ENCODE measurements at regions not wholly inside any gene's neighbourhood (a gene's known extent, or its start where the extent isn't known, plus 50 kb on each side); places are given as distances from the start of the nearest gene placed in this dataset.

GRCh38 chr11:33608386-33608785 is 92.2 kb downstream of the C11orf91 start:
- no peaks in the 10 kb centered on the region for H3K36me3 ChIP-seq (ENCODE audit: insufficient read depth, low read length, poor library complexity, severe bottlenecking)
- BruUV-seq (replicated peaks) = no TSS peak
- TF ChIP-seq EZH2 (IDR thresholded peaks at IDR 0.05; ENCODE audit: borderline replicate concordance, low read depth, low read length, poor library complexity, severe bottlenecking) (no peak), CTCF (conservative IDR thresholded peaks at IDR 0.05; ENCODE audit: low read depth, low read length) (no peak)
- H3K27me3 ChIP-seq (replicated peaks; ENCODE audit: insufficient read depth, low read depth, low read length, poor library complexity) = no peaks in the 10 kb centered on the region
- no peak overlapping the region for H3K27ac ChIP-seq (ENCODE audit: low read depth, low read length, poor library complexity, severe bottlenecking)
- ChIA-PET POLR2A (ENCODE audit: low non-redundant PET) (no interaction called here), CTCF (no interaction called here)
- intact Hi-C loops (cut with micrococcal nuclease; ENCODE audit: unreplicated experiment) = no loop called here
- no peaks in the 10 kb centered on the region for H3K4me1 ChIP-seq (ENCODE audit: insufficient read depth, low read length, poor library complexity, severe bottlenecking)
- DNase-seq (ENCODE audit: low spot score) = no peak
- no peaks in the 10 kb centered on the region for H3K9me3 ChIP-seq (ENCODE audit: low read depth, low read length, poor library complexity, severe bottlenecking)
- H3K4me3 ChIP-seq (ENCODE audit: low read depth, low read length, poor library complexity, severe bottlenecking) = no peak overlapping the region

- Histone ChIP-seq H3K9me3 (ENCODE audit: low read depth, low read length, poor library complexity, severe bottlenecking) (no peaks in the 10 kb centered on the region), H3K27ac (ENCODE audit: low read depth, low read length, poor library complexity, severe bottlenecking) (no peak overlapping the region), H3K36me3 (ENCODE audit: insufficient read depth, low read length, poor library complexity, severe bottlenecking) (no peaks in the 10 kb centered on the region), H3K4me3 (ENCODE audit: low read depth, low read length, poor library complexity, severe bottlenecking) (no peak overlapping the region), H3K27me3 (replicated peaks; ENCODE audit: insufficient read depth, low read depth, low read length, poor library complexity) (peaks cover 15% of the 10 kb centered on the region), H3K4me1 (ENCODE audit: insufficient read depth, low read length, poor library complexity, severe bottlenecking) (no peaks in the 10 kb centered on the region)
- intact Hi-C loops (cut with micrococcal nuclease; ENCODE audit: unreplicated experiment) = no loop called here
- DNase-seq (ENCODE audit: low spot score) = no peak
- TF ChIP-seq CTCF (conservative IDR thresholded peaks at IDR 0.05; ENCODE audit: low read depth, low read length) (no peak), EZH2 (IDR thresholded peaks at IDR 0.05; ENCODE audit: borderline replicate concordance, low read depth, low read length, poor library complexity, severe bottlenecking) (no peak)
- ChIA-PET CTCF (no interaction called here), POLR2A (ENCODE audit: low non-redundant PET) (no interaction called here)
- no TSS peak for BruUV-seq (replicated peaks)
These were observed 93.9 kb downstream of the C11orf91 start for GRCh38 chr11:33606762-33607161.

- no peak for TF ChIP-seq EZH2 (IDR thresholded peaks at IDR 0.05; ENCODE audit: borderline replicate concordance, low read depth, low read length, poor library complexity, severe bottlenecking)
- TF ChIP-seq CTCF (conservative IDR thresholded peaks at IDR 0.05; ENCODE audit: low read depth, low read length) = no peak
- H3K9me3 ChIP-seq (ENCODE audit: low read depth, low read length, poor library complexity, severe bottlenecking) = no peaks in the 10 kb centered on the region
- H3K27ac ChIP-seq (ENCODE audit: low read depth, low read length, poor library complexity, severe bottlenecking) = no peak overlapping the region
- intact Hi-C loops (cut with micrococcal nuclease; ENCODE audit: unreplicated experiment) = no loop called here
- ChIA-PET CTCF (no interaction called here), POLR2A (ENCODE audit: low non-redundant PET) (no interaction called here)
- BruUV-seq (replicated peaks) = no TSS peak
- DNase-seq (ENCODE audit: low spot score) = no peak
- H3K27me3 ChIP-seq (replicated peaks; ENCODE audit: insufficient read depth, low read depth, low read length, poor library complexity) = peaks cover 25% of the 10 kb centered on the region
- no peak overlapping the region for H3K4me3 ChIP-seq (ENCODE audit: low read depth, low read length, poor library complexity, severe bottlenecking)
- no peaks in the 10 kb centered on the region for H3K4me1 ChIP-seq (ENCODE audit: insufficient read depth, low read length, poor library complexity, severe bottlenecking)
- no peaks in the 10 kb centered on the region for H3K36me3 ChIP-seq (ENCODE audit: insufficient read depth, low read length, poor library complexity, severe bottlenecking)
These were observed 94.9 kb downstream of the C11orf91 start for GRCh38 chr11:33605703-33606102.

Data from A673 (cell line).